Gastrocnemius medialis (tissue), 4 donors: ENCODE measurements at regions not wholly inside any gene's neighbourhood (a gene's known extent, or its start where the extent isn't known, plus 50 kb on each side); places are given as distances from the start of the nearest gene placed in this dataset.

Source experiments
- ATAC-seq, 2 donors: fragments of 150-250 bp; one replicate each; pipeline ENCODE4 v1.9.1; 2016
- DNase-seq, 2 donors: peaks; one replicate each; pipeline ENCODE4 v3.0.0-alpha.2; 2019
- H3K27ac ChIP-seq, 4 donors: fragments of 200-600 bp; sonication (generic); 1 replicate in 1 of 4; 2 replicates in 3 of 4; pipeline ENCODE4 v1.5.1; 2016 to 2018; ENCODE audit warnings: mild to moderate bottlenecking in 2 of 4, moderate library complexity in 1 of 4
- H3K27me3 ChIP-seq, 3 donors: fragments of 200-600 bp; sonication (generic) in 2 of 3; 1 replicate in 1 of 3; 2 replicates in 2 of 3; pipeline versions ENCODE4 v1.5.1 to v1.6.0; 2016 to 2019; ENCODE audit warnings: mild to moderate bottlenecking in 1 of 3, moderate library complexity in 1 of 3
- H3K36me3 ChIP-seq, 2 donors: fragments of 200-600 bp; sonication (generic) in 1 of 2; one replicate each; pipeline ENCODE4 v1.5.1; 2017 to 2018
- H3K4me1 ChIP-seq, 2 donors: fragments of 200-600 bp; sonication (generic) in 1 of 2; one replicate each; pipeline ENCODE4 v1.5.1; 2016 to 2017; ENCODE audit warnings: mild to moderate bottlenecking in 2 of 2
- H3K4me3 ChIP-seq, 4 donors: fragments of 200-600 bp; sonication (generic) in 3 of 4; 1 replicate in 1 of 4; 2 replicates in 3 of 4; pipeline ENCODE4 v1.5.1; 2016 to 2019; ENCODE audit warnings: mild to moderate bottlenecking in 2 of 4
- H3K9me3 ChIP-seq, 3 donors: fragments of 200-600 bp; sonication (generic) in 2 of 3; 1 replicate in 1 of 3; 2 replicates in 2 of 3; pipeline ENCODE4 v1.5.1; 2016 to 2019
- CTCF ChIP-seq, 5 experiments: fragments of 450-650 bp in 3 of 5; fragments of 200-600 bp in 2 of 5; sonication (generic) in 2 of 5; IDR thresholded peaks in 4 of 5; conservative IDR thresholded peaks in 1 of 5; 1 replicate in 4 of 5; 2 replicates in 1 of 5; pipeline ENCODE4 v1.5.1; 2016 to 2019; ENCODE audit warnings: antibody characterized with exemption in 5 of 5, mild to moderate bottlenecking in 3 of 5, moderate library complexity in 3 of 5
- POLR2A ChIP-seq, 2 donors: fragments of 450-650 bp; IDR thresholded peaks; one replicate each; pipeline ENCODE4 v1.6.1; 2017; ENCODE audit warnings: antibody characterized with exemption in 2 of 2, mild to moderate bottlenecking in 2 of 2, moderate library complexity in 2 of 2
- in situ Hi-C, 4 donors: fragments of 200-750 bp; cut with MboI; loops; one replicate each; pipeline versions ENCODE4 v1.15.0 to v1.8.0; 2017; ENCODE audit warnings: low sequenced_read_pairs in 4 of 4
- intact Hi-C: fragments of 100-400 bp; cut with DNase I; formaldehyde crosslinking; loops from one replicate; pipeline ENCODE4 v1.15.1; 2023; ENCODE audit warnings: low total_unique reads

DNA sequence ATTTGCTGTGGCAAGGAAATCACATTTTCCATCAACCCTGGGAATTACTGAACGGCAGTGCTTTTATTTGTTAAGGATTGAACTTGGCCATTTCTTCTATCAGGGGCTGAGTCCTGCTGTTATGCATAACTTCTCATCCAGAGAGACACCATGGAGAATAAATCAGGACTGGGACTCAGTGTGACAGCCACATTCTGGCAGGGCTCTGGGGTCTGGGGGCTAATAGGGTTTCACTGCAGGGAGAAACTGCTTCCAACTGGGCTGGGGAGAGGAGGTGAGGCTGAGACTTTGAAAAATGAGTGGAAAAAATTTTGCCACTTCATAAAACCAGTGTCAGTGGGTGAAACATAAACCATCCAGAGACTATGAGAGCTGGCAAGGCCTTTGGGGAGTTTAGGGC, 95.7 kb upstream of the ALDH1B1 start:
- no peak overlapping the region for H3K27ac ChIP-seq
- no peaks in the 10 kb centered on the region for H3K27me3 ChIP-seq
- peaks cover 0 to 14% of the 10 kb centered on the region in 2 donors for H3K4me1 ChIP-seq
- H3K9me3 ChIP-seq: no peaks in the 10 kb centered on the region
- H3K36me3 ChIP-seq: no peaks in the 10 kb centered on the region
- TF ChIP-seq CTCF (IDR thresholded peaks at IDR 0.05 in 4 of 5, conservative IDR thresholded peaks at IDR 0.05 in 1 of 5): no peak
- TF ChIP-seq POLR2A (IDR thresholded peaks at IDR 0.05): no peak
- ATAC-seq (no peak), DNase-seq (no peak)
- intact Hi-C loops (no loop called here), in situ Hi-C loops (no loop called here)
- H3K4me3 ChIP-seq: no peak overlapping the region

DNA sequence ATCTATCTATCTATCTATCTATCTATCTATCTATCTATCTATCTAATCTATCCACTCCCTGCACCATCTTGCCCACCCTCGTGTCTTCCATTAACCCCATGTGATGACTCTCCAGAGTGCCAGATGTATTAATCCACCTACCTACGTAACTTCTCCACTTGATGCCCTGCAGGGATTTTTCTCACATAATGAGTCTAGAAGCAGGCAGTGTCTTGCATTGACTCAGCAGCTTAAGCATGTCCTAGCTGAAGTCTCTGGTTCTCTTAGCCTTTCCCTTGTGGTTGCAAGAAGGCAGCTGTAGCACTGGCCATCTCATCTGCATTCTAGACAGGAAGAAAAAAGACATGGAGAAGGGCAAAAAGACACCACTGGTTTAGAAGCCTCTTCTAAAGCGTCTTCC, 96.7 kb upstream of the ALDH1B1 start:
- intact Hi-C loops: no loop called here

GRCh38 chr9:38294220-38294960, 98.1 kb upstream of the ALDH1B1 start:
- no peak for ATAC-seq
- Histone ChIP-seq H3K27me3 (no peaks in the 10 kb centered on the region), H3K36me3 (no peaks in the 10 kb centered on the region), H3K4me3 (no peak overlapping the region), H3K27ac (no peak overlapping the region), H3K4me1 (peaks cover 0 to 11% of the 10 kb centered on the region in 2 donors), H3K9me3 (no peaks in the 10 kb centered on the region)
- DNase-seq: no peak
- intact Hi-C loops: no loop called here
- in situ Hi-C loops: no loop called here
- no peak for TF ChIP-seq POLR2A (IDR thresholded peaks at IDR 0.05)
- TF ChIP-seq CTCF (IDR thresholded peaks at IDR 0.05 in 4 of 5, conservative IDR thresholded peaks at IDR 0.05 in 1 of 5): no peak

More for the DNA sequence above, 96.7 kb upstream of the ALDH1B1 start:
- in situ Hi-C loops: no loop called here
- Histone ChIP-seq H3K36me3 (no peaks in the 10 kb centered on the region), H3K27me3 (no peaks in the 10 kb centered on the region), H3K4me3 (no peak overlapping the region), H3K4me1 (peaks cover 0 to 14% of the 10 kb centered on the region in 2 donors), H3K27ac (no peak overlapping the region), H3K9me3 (no peaks in the 10 kb centered on the region)
- DNase-seq (no peak), ATAC-seq (no peak)
- no peak for TF ChIP-seq POLR2A (IDR thresholded peaks at IDR 0.05)
- no peak for TF ChIP-seq CTCF (IDR thresholded peaks at IDR 0.05 in 4 of 5, conservative IDR thresholded peaks at IDR 0.05 in 1 of 5)

DNA sequence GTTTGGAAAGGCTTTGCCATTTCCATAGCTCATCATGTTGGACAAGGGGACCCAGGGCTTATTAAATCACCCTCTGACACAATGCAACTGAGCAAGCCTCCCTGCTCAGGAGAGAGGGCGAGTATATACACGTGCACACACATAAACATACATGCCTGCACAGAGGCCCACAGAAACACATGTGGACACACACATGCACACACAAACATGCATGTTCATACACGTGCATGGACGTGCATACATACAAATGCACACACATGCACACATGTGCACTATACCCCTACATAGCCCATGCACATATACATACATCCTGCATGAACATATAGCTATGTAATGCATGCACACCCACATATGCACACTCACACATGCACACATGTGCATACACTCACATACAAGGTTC, 99.5 kb upstream of the ALDH1B1 start:
- Histone ChIP-seq H3K27ac (no peak overlapping the region), H3K9me3 (no peaks in the 10 kb centered on the region), H3K4me3 (no peak overlapping the region), H3K4me1 (no peaks in the 10 kb centered on the region), H3K36me3 (no peaks in the 10 kb centered on the region), H3K27me3 (no peaks in the 10 kb centered on the region)
- TF ChIP-seq POLR2A (IDR thresholded peaks at IDR 0.05): no peak
- TF ChIP-seq CTCF (IDR thresholded peaks at IDR 0.05 in 4 of 5, conservative IDR thresholded peaks at IDR 0.05 in 1 of 5): no peak
- intact Hi-C loops: no loop called here
- no peak for ATAC-seq
- in situ Hi-C loops: no loop called here
- DNase-seq: no peak

DNA sequence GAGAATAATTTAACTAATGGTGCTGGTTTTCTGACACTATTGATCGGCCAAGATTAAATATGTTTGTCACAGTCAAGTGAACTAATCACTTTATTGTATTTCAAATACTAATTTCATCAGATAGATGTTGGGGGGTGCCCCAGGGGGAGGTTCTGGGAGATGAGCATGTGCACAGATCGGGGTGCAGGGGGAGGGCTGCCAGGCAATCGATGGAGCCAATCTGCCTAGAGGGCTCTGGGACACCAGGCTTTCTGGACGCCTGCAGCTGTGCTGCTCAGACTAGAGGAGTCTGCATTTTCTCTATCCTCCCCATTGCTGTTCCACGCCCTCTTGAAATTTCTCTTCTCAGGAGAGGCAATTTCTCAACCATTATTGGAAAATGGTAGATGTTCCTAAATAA, 100.0 kb upstream of the ALDH1B1 start:
- ATAC-seq: no peak
- Histone ChIP-seq H3K27ac (no peak overlapping the region), H3K4me1 (no peaks in the 10 kb centered on the region), H3K27me3 (no peaks in the 10 kb centered on the region), H3K9me3 (no peaks in the 10 kb centered on the region), H3K36me3 (no peaks in the 10 kb centered on the region), H3K4me3 (no peak overlapping the region)
- TF ChIP-seq POLR2A (IDR thresholded peaks at IDR 0.05): no peak
- in situ Hi-C loops: no loop called here
- no peak for DNase-seq
- intact Hi-C loops: no loop called here
